ENCODE measurements at regions not wholly inside any gene's neighbourhood (a gene's known extent, or its start where the extent isn't known, plus 50 kb on each side); places are given as distances from the start of the nearest gene placed in this dataset.

DNA sequence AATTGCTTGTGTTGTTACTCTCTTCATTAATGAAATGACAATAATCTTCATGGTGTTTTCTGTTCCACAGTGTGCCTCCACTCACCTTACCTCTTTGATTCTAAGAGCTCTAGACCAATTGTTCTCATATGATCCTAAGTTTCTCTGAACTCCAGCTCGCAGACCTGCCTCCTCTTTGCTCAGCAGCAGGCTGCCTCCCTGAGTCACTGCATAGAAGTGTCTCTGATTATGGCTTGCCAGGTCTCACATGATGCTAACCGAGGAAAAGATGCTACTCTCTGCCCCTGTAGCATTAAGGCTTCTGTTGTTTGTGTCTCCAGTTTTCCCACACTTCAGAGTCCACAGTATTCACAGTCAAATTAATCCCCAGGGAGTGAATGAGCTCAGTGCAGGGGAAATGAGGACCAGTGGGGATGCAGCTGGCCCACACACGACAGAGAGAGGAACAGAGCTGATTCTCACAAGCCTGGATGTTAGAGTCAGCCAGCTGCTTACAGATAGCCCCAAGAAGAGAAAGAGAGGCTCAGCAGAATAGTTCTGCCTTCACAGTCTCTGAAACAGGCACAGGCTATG is 145.9 kb upstream of the EGR2 start:
- no peak for TF ChIP-seq POLR2AphosphoS5 (IDR thresholded peaks at IDR 0.05; ENCODE audit: low read depth, low read length)
- no peak for TF ChIP-seq POLR2A (IDR thresholded peaks at IDR 0.05; ENCODE audit: low read depth, low read length)
- TF ChIP-seq TAF1 (IDR thresholded peaks at IDR 0.05; ENCODE audit: low read depth, low read length), result no peak
- TF ChIP-seq SPI1 (IDR thresholded peaks at IDR 0.05; ENCODE audit: low read depth, low read length), result no peak
- TF ChIP-seq POU2F2 (IDR thresholded peaks at IDR 0.05; ENCODE audit: low read depth, low read length), result no peak
